Duodenal mucosa (tissue), 2 donors: ENCODE measurements at regions not wholly inside any gene's neighbourhood (a gene's known extent, or its start where the extent isn't known, plus 50 kb on each side); places are given as distances from the start of the nearest gene placed in this dataset.

Experiments used
- H3K27ac ChIP-seq: one replicate; pipeline ENCODE4 v1.7.0; 2013; ENCODE audit warnings: low read depth, low read length
- H3K27me3 ChIP-seq, 2 donors: one replicate each; pipeline ENCODE4 v1.7.0; 2013; ENCODE audit warnings: low read length in 2 of 2, control low read depth in 1 of 2; ENCODE audit not compliant: insufficient read depth in 2 of 2, control insufficient read depth in 1 of 2
- H3K36me3 ChIP-seq, 2 donors: one replicate each; pipeline ENCODE4 v1.7.0; 2013; ENCODE audit warnings: low read length in 2 of 2, control low read depth in 1 of 2; ENCODE audit not compliant: insufficient read depth in 2 of 2, control insufficient read depth in 1 of 2
- H3K4me1 ChIP-seq, 2 donors: one replicate each; pipeline ENCODE4 v1.7.0; 2013; ENCODE audit warnings: low read length in 2 of 2, control low read depth in 1 of 2; ENCODE audit not compliant: insufficient read depth in 2 of 2, control insufficient read depth in 1 of 2
- H3K4me3 ChIP-seq, 2 donors: one replicate each; pipeline ENCODE4 v1.7.0; 2013; ENCODE audit warnings: low read length in 2 of 2, low read depth in 1 of 2
- H3K9ac ChIP-seq, 2 donors: one replicate each; pipeline ENCODE4 v1.7.0; 2013; ENCODE audit warnings: low read length in 2 of 2, low read depth in 1 of 2
- H3K9me3 ChIP-seq, 2 donors: one replicate each; pipeline ENCODE4 v1.7.0; 2013; ENCODE audit warnings: low read length in 2 of 2, control low read depth in 1 of 2; ENCODE audit not compliant: control insufficient read depth in 1 of 2

GRCh38 chr11:116485425-116485824 is 287.4 kb downstream of the BUD13 start:
- no peaks in the 10 kb centered on the region for H3K36me3 ChIP-seq
- H3K4me3 ChIP-seq, result no peak overlapping the region
- H3K9me3 ChIP-seq, result no peaks in the 10 kb centered on the region
- no peaks in the 10 kb centered on the region for H3K4me1 ChIP-seq
- no peak overlapping the region for H3K27ac ChIP-seq
- peaks cover 0 to 12% of the 10 kb centered on the region in 2 donors for H3K27me3 ChIP-seq
- no peak overlapping the region for H3K9ac ChIP-seq

DNA sequence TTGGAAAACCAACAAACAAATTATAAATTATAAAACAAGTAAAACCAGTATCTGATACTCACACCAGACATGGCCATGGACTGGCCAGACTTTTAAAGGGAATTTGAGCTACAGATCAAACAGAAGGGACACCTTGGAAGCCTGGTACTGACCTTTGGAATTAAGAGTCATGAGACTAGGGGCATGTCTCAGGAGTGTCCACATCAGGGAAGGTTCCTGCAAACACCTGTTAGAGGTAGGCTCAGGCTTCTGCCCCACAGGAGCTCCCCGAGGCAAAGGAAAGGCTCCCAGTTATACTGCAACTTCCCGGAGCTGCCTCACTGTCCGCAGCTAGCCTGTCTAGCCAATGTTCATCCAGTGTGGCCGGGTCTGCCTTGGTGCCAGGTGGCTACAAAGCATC is 290.1 kb downstream of the BUD13 start:
- Histone ChIP-seq H3K9me3 (no peaks in the 10 kb centered on the region), H3K27ac (no peak overlapping the region), H3K36me3 (no peaks in the 10 kb centered on the region), H3K4me1 (peaks cover 9 to 10% of the 10 kb centered on the region in 2 donors), H3K27me3 (no peaks in the 10 kb centered on the region), H3K4me3 (no peak overlapping the region), H3K9ac (no peak overlapping the region)

DNA sequence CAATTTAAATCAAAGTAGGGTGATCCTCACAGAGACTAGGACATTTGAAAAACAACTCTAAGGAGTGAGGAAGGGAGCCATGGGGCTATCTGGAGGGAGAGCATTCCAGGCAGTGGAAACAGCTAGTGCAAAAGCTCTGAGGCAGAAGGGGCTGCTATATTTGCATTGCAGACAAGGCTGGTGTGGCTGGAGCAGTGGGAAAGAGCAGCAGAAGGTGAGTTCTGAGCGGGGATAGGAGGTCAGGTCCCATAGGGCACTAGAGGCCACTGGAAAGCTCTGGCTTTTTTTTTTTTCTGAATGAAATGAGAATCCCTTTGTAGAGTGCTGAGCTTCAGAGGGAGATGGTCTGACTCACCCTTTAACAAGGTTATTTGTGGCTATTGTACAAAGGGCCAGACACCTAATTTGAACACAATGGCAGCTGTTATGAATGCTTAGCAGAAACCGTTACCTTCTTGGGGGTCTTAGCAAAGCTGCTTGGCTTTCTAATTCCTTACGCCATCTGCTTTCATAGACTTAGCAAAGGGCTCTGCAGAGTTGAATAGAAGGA is 291.6 kb downstream of the BUD13 start:
- Histone ChIP-seq H3K27ac (no peak overlapping the region), H3K36me3 (no peaks in the 10 kb centered on the region), H3K4me3 (no peak overlapping the region), H3K9me3 (no peaks in the 10 kb centered on the region), H3K9ac (no peak overlapping the region), H3K4me1 (peaks cover 9 to 10% of the 10 kb centered on the region in 2 donors), H3K27me3 (no peaks in the 10 kb centered on the region)

GRCh38 chr11:116478669-116479668 is 293.8 kb downstream of the BUD13 start:
- Histone ChIP-seq H3K27ac (no peak overlapping the region), H3K4me3 (no peak overlapping the region), H3K4me1 (peaks cover 10% of the 10 kb centered on the region in 2 donors), H3K9ac (no peak overlapping the region), H3K36me3 (no peaks in the 10 kb centered on the region), H3K9me3 (no peaks in the 10 kb centered on the region), H3K27me3 (no peaks in the 10 kb centered on the region)

DNA sequence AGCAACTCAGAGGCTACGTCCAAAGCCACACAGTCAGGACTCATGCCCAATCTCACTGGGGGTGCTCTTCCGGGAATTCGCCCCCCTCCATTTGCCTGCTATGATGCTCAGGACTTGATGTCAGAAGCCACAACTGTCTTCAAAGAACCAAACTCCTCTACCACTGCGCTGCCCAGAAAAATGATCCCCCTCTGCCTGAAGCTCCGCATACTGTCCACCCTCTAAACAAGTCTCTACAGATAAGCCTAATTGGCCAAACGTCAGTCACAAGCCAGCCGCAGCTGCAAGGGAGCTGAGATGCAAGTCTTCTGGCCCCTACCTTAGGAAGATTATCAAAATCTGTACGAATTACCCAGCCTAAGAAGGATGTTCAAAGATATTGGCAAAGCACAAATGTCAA is 294.6 kb downstream of the BUD13 start:
- H3K27ac ChIP-seq, result no peak overlapping the region
- no peaks in the 10 kb centered on the region for H3K36me3 ChIP-seq
- no peak overlapping the region for H3K4me3 ChIP-seq
- H3K4me1 ChIP-seq, result peaks cover 10 to 13% of the 10 kb centered on the region in 2 donors
- H3K27me3 ChIP-seq, result no peaks in the 10 kb centered on the region
- no peak overlapping the region for H3K9ac ChIP-seq
- no peaks in the 10 kb centered on the region for H3K9me3 ChIP-seq

- H3K36me3 ChIP-seq, result no peaks in the 10 kb centered on the region
- H3K27me3 ChIP-seq, result no peaks in the 10 kb centered on the region
- no peak overlapping the region for H3K9ac ChIP-seq
- H3K4me1 ChIP-seq, result peaks cover 3 to 6% of the 10 kb centered on the region in 2 donors
- no peak overlapping the region for H3K27ac ChIP-seq
- H3K4me3 ChIP-seq, result no peak overlapping the region
- H3K9me3 ChIP-seq, result no peaks in the 10 kb centered on the region
Measured at GRCh38 chr11:116473790-116474346, 298.9 kb downstream of the BUD13 start.

GRCh38 chr11:116473206-116473769 is 299.5 kb downstream of the BUD13 start:
- Histone ChIP-seq H3K4me3 (no peak overlapping the region), H3K4me1 (peaks cover 0 to 4% of the 10 kb centered on the region in 2 donors), H3K27me3 (no peaks in the 10 kb centered on the region), H3K9me3 (no peaks in the 10 kb centered on the region), H3K27ac (no peak overlapping the region), H3K36me3 (no peaks in the 10 kb centered on the region), H3K9ac (no peak overlapping the region)

- no peaks in the 10 kb centered on the region for H3K36me3 ChIP-seq
- H3K9me3 ChIP-seq, result no peaks in the 10 kb centered on the region
- H3K4me1 ChIP-seq, result peaks cover 0 to 4% of the 10 kb centered on the region in 2 donors
- no peak overlapping the region for H3K9ac ChIP-seq
- H3K27ac ChIP-seq, result no peak overlapping the region
- no peaks in the 10 kb centered on the region for H3K27me3 ChIP-seq
- no peak overlapping the region for H3K4me3 ChIP-seq
Measured at GRCh38 chr11:116472651-116473050, 300.1 kb downstream of the BUD13 start.

DNA sequence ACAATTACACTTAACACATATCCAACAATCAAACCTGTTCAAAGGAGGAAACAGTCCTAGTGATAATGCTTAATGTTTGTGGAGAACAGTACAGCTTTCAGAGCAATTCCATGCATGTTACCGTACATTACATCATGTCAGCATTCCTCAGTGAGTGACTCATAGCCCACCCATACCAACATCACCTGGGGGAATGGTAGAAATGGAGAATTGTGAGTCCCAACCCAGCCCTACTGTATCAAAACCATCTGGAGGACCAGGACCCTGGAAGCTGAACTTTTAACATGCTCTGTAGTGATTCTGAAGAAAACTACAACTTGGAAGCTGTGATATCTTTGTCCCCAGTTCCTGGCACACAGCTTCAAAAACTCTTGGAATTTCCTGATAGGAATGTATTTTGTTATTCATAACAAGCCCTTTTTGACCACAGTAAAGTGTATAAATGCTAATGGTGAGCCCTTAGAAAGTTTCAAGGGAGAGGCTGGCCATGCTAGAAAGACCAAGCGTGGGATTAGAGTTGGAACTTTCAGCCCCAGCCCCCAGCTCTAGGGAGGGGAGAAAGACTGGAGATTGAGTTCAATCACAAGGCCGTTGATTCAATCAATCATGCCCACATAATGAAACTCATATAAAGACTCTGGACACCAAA is 301.1 kb downstream of the BUD13 start:
- H3K4me1 ChIP-seq, result peaks cover 0 to 4% of the 10 kb centered on the region in 2 donors
- no peak overlapping the region for H3K9ac ChIP-seq
- H3K9me3 ChIP-seq, result no peaks in the 10 kb centered on the region
- no peak overlapping the region for H3K4me3 ChIP-seq
- H3K36me3 ChIP-seq, result no peaks in the 10 kb centered on the region
- H3K27ac ChIP-seq, result no peak overlapping the region
- H3K27me3 ChIP-seq, result no peaks in the 10 kb centered on the region
